OCI-LY7 (cell line): ENCODE measurements at regions not wholly inside any gene's neighbourhood (a gene's known extent, or its start where the extent isn't known, plus 50 kb on each side); places are given as distances from the start of the nearest gene placed in this dataset.

Source experiments
- EZH2phosphoT487 ChIP-seq: fragments of 200-600 bp; sonication (generic); IDR thresholded peaks from 2 replicates; pipeline ENCODE4 v1.6.1; 2018; ENCODE audit warnings: low read depth, borderline replicate concordance, mild to moderate bottlenecking, mixed run types, antibody characterized with exemption, low read length, moderate library complexity, mixed read lengths
- TF ChIP-seq, protein P1 (sequence below): fragments of 200-600 bp; sonication (generic); conservative IDR thresholded peaks from 2 replicates; pipeline ENCODE4 v1.5.1; 2014; ENCODE audit warnings: mild to moderate bottlenecking, antibody characterized with exemption, low read length, moderate library complexity, mixed read lengths

DNA sequence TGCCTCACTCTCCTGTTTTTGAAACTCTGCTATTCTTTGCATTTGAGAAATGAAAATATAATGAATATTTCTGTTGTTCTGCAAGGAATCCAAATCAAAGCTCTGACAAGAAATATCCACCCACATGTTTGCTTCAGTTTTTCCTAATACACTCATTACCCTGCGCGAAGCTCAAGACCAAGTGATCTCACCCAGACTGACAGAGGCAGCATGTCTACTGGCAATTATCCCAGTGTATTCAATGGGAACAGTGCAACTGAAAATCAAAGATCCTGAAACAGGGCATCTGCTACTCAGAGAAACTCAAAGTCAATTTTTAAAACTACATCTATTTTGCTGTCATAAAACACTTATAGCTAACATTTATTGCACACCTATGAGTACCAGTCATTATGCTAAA is 321.0 kb upstream of the LRRC7 start:
- TF ChIP-seq, protein P1, sequence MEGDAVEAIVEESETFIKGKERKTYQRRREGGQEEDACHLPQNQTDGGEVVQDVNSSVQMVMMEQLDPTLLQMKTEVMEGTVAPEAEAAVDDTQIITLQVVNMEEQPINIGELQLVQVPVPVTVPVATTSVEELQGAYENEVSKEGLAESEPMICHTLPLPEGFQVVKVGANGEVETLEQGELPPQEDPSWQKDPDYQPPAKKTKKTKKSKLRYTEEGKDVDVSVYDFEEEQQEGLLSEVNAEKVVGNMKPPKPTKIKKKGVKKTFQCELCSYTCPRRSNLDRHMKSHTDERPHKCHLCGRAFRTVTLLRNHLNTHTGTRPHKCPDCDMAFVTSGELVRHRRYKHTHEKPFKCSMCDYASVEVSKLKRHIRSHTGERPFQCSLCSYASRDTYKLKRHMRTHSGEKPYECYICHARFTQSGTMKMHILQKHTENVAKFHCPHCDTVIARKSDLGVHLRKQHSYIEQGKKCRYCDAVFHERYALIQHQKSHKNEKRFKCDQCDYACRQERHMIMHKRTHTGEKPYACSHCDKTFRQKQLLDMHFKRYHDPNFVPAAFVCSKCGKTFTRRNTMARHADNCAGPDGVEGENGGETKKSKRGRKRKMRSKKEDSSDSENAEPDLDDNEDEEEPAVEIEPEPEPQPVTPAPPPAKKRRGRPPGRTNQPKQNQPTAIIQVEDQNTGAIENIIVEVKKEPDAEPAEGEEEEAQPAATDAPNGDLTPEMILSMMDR: no peak
- TF ChIP-seq EZH2phosphoT487: no peak
